DMS53 treated with DMSO at 0.1 percent for 48 hours (cell line): ENCODE measurements at regions not wholly inside any gene's neighbourhood (a gene's known extent, or its start where the extent isn't known, plus 50 kb on each side); places are given as distances from the start of the nearest gene placed in this dataset.
A peak's percentile ranks its signal among the peaks of the same experiment; 100 is the strongest.
"Not testable (repeated sequence)": the region's sequence is repeated elsewhere in the genome, so short reads cannot be mapped to it uniquely, and the experiment has no call there.

ENCODE experiments used
- DNase-seq: peaks from one replicate; lab custom pipeline; 2025; ENCODE audit not compliant: unreplicated experiment; lab: John Stamatoyannopoulos, UW

DNA sequence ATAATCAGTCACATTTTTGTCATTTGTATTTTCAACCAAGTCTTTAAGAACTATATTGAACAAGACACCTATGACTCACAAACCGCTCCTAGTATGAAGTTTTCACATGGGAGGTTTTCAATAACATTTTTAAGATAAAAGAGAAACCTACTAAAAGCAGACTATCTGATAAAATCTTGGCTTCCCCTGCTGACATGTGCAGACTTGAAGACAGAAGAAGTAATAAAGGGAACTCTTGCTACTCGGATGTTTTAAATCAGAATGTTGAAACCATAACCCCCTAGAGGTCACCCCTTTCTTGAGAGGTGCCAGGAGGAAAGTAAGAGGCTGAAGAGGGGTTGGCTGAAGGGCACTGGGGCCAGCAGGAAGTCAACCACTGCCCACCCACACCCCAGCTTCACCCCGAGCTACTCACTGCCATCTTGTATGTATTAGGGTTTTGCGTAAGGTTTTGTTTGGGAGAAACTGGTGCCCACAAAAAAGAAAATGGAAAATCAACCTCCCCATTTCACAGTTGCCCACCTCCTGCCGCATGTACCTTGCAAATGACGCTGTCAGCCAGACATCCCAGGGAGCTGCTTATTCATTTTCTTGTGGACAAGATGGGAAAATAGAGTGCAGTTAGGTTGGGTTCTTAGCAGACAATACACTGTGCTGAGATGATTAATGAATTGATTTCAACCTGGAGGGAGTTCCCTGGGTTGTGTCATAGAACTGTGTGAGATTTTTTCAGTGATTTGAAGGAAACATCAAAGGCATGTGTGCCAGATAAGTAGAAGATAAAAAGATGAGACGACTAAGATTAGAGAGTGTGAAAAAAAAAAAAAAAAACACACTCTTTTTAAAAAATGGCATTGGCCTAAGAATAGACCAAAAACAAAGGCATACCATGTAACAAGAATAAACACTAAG, 83.2 kb upstream of the TAB2 start:
- DNase-seq, result no peak

DNA sequence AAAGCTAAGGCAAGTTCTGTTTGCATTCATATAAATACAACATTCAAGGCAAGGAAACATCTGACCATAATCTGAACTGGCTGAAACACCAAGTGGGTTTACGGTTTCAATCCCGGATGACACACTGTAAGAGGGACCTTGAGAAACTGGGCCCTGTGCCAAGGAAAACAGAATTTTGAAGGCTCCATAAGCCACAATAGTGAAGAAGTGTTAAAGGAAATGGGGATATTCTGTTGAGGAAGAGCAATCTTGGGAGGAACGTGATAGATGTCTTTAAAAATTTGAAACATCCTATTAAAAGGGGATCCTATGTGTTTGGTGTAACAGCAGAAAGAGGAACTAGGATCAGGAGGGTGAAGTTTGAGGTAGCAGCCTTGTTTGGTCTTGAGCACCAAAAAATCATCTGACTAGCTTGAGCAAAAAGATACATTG, 82.4 kb upstream of the TAB2 start:
- peak; percentile 70 for DNase-seq

DNA sequence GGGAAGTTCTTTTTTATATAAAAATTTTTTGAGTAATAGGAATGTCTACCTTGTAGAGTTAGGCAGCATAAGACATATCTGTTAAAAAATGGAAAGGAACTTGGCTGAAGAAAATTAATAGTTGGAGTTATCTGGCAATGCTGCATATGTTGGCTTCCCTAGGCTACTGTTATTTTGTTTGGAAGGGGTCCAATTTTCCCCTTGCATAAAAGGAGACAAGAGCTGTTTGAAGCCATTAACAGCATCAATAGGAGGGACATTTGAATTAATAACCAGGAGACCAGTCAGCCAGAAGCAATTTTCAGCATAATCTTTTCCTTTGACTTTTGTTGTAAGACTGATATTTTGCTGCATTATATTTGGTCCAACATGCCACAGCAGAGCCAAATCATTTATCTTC, 80.9 kb upstream of the TAB2 start:
- no peak for DNase-seq

DNA sequence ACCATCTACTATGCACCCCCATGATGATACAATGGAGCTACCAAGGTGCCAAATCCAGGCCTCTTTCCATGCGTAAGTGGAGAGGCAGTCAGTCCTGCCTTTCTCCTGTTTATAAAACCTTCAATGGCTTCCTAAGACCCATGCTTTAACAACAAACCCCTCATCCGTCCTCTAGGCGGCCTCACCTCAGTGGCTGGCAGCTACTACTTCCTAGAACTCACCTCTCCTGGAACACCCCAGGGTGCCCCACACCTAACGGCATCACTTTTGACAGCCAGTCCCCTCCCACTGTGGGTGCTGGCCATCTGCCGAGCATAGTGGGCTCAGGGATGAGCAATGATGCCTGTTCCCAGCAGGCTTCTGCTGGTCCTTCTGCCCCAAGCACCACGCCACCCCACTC, 80.0 kb upstream of the TAB2 start:
- DNase-seq, result no peak

DNA sequence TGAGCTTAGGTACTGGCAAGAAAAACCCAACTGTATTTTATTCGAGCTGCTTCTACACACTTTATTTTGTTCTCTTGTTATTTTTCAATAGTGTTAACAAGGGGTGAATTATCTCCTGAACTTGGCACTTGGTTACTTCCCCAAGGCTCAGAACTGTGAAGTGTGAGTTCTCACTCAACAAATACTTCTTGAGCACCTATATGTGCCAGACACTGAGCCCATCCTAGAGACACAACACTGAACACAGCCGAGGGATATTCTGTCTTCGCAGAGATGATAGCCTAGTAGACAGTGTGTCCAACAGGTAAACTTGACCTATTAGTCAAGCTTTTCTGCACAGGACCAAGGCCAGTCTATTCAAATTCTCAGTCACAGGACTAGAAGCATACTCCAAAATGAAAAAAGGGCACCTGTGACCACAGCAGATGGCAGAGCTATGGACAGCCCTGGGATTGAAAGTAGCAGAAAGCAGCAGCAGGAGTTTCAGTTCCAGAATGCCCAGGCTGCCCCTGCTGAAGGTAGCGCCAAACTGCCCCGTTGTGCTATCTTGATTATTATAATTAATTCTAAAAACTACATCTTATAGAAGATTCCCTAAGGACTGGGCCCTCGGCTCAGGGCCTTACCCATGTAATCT, 77.8 kb upstream of the TAB2 start:
- no peak for DNase-seq

DNA sequence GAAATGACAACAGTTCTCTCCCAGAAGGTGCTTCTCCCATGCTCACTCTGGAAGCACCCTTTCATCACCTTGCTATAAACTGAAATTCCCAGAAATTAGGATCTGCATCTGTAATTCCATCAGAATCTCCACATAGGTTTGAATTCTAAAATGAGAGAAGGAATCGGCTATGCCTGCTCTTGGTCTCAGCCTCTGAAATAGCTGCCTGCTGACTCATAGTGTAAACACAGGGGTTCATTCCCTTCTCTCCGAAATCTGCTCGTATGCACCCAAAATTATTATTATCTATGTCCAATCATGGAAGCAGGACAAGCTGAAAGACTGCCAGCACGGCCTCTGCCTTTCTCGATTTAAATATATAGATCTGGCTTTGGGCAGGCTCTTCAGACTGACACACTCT, 74.6 kb upstream of the TAB2 start:
- no peak for DNase-seq

DNA sequence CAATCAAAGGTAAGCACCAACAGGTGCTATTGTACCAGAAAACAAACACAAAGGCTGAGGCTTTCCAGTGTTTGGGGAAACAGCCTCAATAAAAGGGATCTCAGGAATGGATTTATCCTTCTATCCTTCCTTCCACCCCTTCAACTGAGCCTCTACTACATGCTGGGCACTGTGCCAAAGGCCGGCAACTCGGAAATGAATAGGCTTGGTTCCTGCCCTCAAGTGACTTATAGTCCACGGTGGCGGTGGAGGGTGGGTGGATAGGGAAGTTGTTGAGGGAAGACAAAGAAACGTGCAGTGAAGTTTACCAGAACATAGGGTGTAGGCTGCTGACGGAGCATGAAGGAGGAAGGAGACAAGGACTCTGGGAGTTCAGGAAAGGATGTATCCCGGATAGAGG, 73.4 kb upstream of the TAB2 start:
- DNase-seq, result no peak

DNA sequence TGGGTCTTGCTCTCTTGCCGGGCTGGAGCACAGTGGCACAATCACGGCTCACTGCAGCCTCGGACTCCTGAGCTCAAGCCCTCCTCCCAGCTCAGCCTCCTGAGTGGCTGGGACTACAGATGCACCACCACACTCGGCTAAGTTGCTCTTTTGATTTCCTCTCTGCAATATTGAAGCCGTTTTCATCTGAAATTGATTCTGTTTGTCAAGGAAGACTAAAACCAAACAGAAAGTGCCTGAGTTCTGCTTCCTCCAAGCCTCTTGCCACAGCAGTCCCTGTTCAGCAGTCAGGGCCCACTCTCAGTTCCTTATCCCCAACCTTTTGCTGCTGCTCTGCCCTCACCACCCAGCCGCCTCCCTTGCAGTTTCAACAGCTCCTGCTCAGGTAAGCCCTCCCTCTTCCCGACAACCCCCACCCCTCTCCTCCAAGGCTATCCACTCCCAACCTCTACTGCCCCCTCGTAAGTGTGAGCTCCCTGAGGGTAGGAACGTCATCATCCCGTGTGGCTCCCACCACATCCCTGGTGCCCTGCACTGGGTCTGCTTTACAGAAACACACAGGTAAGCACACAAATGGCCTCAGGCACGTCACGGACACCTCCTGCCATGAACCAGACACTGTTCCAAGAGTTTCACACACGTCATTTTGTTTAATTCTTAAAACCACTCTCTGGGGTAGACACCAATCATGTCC, 70.7 kb upstream of the TAB2 start:
- no peak for DNase-seq

DNA sequence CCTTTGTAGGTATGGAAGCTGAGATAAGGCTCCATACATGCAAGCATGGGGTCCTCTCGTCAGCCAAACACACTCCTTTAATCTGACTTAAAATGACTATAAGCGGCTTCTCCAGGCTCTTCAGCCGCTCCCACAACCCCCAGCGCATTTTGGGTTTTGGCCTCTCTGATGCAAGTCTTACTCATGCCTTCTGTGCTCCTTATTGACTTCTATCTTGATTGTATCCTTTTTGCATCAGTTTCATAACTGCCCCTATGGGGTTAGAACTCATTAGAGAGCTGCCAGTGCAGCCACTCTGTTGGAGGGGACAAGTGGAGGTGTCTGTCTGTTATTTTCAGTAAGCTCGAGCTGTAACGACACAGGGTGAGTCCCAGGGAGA, 70.1 kb upstream of the TAB2 start:
- no peak for DNase-seq

DNA sequence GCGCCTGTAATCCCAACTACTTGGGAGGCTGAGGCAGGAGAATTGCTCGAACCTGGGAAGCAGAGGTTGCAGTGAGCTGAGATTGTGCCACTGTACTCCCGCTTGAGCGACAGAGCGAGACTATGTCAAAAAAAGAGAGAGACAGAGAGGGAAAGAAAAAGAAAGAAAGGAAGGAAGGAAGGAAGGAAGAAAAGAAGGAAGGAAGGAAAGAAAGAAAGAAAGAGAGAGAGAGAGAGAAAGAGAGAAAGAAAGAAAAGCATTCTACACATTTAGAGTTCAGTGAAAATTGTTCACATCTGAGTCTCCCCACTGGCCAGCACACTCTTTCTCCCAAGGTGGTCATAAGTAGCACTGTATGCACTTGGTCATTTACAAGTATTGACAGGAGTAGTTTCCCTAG, 69.2 kb upstream of the TAB2 start:
- not testable (repeated sequence) for DNase-seq

DNA sequence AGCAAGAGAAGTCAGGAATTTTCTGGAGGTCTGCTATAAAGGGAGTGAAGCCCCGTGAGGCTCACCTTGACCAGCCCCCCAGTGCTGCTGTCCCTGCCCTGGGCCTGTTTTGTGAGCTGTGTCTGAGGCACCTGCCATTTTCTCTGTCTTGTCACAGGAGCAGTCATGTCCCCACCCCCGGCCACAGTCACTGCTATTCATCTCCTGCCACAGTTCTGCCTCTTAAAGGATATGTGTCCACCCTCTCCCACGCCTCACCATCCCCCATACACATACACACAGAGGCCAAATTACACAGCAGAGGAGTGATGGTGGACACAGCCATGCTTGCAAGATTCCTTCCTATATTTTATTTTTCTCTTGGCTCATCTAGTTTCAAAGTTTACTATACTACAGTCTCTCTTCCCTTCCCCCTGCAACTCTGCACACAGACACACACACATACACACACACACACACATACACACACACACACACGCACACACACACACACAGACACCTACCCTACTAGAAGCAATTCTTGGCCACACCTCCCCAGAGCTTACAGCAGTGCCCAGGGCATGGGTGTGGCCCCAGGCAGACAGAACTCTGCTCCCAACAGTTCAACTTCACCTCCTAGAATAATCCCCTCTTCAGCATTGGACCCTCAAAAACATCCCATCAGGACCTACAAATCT, 68.7 kb upstream of the TAB2 start:
- no peak for DNase-seq

DNA sequence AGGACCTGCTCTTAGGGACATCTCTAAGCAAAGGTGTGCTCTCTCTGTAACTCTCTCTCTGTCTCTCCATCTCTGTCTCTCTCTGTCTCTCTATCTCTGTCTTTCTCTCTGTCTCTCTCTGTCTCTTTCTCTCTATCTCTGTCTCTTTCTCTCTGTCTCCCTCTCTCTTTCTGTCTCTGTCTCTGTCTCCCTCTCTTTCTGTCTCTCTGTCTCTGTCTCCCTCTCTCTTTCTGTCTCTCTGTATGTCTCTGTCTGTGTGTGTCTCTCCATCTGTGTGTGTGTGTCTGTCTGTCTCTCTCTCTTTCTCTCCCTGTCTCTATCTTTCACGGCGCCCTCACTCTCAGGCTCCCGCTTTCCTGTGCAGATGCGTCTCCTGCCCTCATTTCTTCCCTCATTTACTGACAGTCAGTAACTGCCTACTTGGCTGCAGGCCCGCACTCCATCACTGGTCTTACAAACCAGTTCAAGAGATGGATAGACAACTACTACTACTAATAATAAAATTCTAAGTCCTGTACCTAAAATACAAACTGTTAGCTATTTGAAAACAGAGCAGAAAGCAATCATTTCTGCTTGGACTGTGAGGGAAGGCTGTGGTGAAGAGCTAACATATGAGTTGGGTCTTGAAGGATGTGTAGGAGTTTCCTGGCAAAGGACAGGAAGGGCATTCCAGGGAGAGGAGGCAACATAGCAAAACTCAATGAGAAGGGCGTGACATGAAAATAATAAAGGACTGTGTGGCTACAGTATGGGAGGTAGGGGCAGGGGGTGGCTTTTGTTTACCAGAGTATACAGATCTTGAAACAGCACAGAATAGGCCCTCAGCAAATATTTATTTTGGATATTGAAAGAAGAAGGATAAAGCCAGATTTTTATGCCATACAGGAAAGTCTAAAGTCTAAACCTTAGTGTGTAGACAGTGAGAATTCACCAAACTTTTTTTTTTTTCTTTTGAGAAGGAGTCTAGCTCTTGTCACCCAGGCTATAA, 67.8 kb upstream of the TAB2 start:
- no peak for DNase-seq

DNA sequence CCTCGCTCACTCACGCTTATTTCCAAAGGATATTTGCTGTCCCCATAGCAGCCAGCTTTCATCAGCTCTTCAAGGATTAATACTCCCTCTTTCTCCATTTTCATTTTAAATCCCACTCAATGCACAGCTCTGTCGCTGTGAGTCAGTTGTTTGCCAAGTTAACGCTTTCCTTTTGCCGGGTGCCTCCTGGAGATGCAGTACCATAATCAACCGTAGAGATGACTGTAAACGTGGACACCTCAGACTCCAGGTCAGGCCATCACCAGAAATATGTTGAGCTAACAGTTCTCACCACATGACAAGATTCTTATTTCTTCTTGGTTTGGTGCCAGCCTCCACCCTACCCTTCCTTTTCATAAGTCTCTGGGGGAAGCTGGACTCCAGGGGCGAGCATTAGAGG, 66.6 kb upstream of the TAB2 start:
- DNase-seq, result no peak

DNA sequence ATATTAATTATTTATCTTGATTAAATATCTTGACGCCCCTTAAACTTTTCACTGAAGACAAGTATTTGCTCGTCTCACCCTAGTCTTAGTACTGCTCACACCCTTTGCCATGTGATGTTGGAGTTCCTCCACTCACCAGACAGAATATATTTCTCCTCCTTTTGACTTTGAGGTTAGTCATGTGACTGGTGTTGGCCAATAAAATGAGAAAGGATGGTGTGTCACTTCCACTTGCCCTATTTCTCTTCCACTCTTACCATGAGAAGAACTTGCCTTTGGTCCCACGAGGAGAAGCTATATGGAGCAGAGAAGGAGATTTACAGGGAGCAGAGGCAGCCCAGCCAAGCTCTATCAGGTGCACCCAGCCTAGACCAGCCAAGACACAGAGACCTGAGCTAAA, 64.9 kb upstream of the TAB2 start:
- DNase-seq, result no peak

DNA sequence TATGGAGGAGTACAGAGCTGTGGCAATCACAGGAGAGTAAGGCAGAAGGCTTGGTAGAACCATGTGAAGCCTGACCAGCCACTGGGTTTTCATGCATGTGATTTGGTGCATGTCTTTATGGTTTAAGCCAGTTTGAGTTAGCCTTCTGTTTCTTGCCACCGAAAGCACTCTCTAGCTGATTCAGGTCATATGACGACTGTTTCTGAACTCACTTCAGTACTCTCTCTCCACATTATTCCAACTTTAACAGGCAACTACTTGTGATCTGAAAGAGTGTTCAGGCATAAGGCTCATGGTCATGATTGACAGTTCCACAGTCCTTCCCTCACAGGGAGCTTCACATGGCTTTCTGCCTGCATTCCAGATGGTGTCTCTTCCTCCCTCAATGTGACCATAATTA, 63.3 kb upstream of the TAB2 start:
- no peak for DNase-seq

DNA sequence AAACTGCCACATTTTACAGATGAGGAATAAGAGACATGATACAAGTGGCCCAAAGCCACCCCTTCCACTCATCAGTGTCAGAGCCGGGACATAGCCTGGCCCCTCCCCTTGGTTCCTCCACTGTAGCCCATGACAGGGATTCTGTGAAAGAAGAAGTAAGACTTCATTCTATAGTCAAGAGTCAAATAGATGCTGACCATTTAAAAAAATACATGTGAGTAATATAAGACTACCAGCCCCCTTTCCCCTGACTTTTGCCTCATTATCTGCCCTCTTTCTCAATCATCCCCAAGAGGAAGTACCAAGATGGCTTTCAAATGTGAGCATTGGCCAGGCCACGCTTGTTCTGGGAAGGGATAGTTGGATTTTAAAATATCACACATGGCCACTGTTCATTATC, 57.8 kb upstream of the TAB2 start:
- DNase-seq, result no peak

DNA sequence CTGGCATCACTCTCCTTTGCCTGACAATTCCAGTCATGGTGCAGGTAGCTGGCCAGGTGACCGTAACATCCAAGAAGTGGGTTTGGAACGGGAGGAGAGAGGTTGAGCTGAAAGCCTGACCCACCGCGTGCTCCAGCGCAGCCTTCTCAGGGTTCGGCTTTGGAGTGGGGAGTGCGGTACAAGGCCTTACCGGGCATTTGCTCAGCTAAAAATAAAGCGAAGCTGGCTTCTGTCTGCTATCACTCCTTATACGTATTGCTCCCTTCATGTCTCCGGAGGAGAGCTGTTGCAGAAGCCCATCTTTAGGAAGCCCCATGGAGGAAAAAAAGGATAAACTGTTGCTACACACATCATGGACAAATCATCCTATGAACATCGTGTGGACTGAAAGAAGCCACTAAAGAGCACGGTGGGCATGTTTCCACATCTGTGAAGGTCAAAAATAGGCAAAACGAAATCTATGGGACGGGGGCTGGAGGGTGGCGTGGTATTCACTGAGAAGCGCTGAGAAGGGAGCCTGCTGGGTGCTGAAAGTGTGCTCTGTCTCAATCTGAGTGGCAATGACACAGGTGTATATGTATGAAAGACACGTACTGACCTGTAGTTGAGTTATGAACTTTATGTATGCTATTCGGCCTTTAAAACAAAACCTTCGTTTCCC, 57.2 kb upstream of the TAB2 start:
- DNase-seq, result no peak

DNA sequence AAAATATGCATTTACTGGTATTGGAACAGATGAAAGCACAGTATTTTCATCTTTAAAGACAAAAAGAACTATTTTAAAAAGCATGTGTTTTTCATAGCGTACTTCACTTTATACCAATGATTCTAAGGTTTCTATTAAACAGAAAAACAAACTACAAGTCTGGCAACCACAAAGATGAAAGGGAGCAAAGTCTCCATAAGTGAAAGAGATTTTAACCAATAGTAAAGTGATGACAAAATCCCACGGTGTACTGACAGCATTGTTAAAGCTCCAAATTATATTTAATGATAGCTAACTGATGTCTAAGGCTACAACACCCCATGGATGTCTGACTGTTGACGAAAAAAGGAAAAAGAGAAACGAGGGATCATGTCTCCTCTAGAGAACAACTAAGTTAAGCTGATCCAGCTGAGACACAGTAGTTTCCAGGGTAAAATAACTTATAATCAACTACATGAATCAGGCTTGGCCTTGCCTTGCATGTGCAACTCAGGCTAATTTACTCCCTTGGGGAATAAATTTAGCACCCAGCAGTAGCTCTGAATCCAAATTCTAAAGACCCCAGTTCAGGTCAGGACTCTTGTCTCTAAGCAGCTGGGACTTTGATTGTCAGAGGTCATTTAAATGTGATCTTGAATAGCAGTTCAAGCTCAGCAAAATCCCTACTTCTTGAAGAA, 56.0 kb upstream of the TAB2 start:
- no peak for DNase-seq

DNA sequence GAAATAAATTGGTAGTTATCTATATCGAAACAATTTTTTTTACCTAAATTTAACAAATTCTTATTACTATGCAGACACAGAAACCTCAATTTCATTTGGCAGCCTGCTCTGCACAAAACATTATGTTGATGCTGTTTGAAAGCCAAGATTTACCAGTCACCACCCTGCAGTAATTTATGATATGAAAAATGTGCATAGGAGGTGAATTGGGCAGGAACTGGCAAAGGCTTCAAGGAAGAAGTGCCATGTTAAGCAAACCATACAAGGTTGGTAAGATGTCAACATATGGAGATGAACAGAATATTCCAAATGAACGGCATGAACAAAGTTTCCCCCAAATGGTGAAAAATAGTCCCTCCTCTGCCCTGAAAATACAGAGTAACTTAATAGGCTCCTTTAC, 54.2 kb upstream of the TAB2 start:
- no peak for DNase-seq
